MV-4-11 (cell line): ENCODE measurements at regions not wholly inside any gene's neighbourhood (a gene's known extent, or its start where the extent isn't known, plus 50 kb on each side); places are given as distances from the start of the nearest gene placed in this dataset.

ENCODE experiments used
- DNase-seq: peaks from one replicate; lab custom pipeline; 2025; lab: John Stamatoyannopoulos, UW

- no peak for DNase-seq
These were observed 514.1 kb downstream of the TENT5A start for GRCh38 chr6:81238390-81238789.

- no peak for DNase-seq
These were observed 515.3 kb downstream of the TENT5A start for GRCh38 chr6:81237226-81237625.

- no peak for DNase-seq
These were observed 517.0 kb downstream of the TENT5A start for GRCh38 chr6:81235512-81235911.

GRCh38 chr6:81233990-81234389, 518.5 kb downstream of the TENT5A start:
- no peak for DNase-seq

GRCh38 chr6:81228912-81229555, 523.4 kb downstream of the TENT5A start:
- no peak for DNase-seq

- no peak for DNase-seq
These were observed 525.5 kb downstream of the TENT5A start for GRCh38 chr6:81226957-81227356.

GRCh38 chr6:81216668-81217067, 535.8 kb downstream of the TENT5A start:
- DNase-seq, result no peak

- DNase-seq, result no peak
These were observed 537.4 kb downstream of the TENT5A start for GRCh38 chr6:81215092-81215432.

- DNase-seq, result no peak
These were observed 537.9 kb downstream of the TENT5A start for GRCh38 chr6:81214414-81215091.

- DNase-seq, result no peak
These were observed 547.8 kb downstream of the TENT5A start for GRCh38 chr6:81204731-81205130.

GRCh38 chr6:81194374-81194773, 558.1 kb downstream of the TENT5A start:
- DNase-seq, result no peak

- DNase-seq, result no peak
These were observed 580.3 kb downstream of the TENT5A start for GRCh38 chr6:81172056-81172740.

GRCh38 chr6:81169166-81169565, 583.3 kb downstream of the TENT5A start:
- DNase-seq, result no peak

- DNase-seq, result no peak
These were observed 585.7 kb downstream of the TENT5A start for GRCh38 chr6:81166770-81167169.

- DNase-seq, result no peak
These were observed 593.5 kb downstream of the TENT5A start for GRCh38 chr6:81158956-81159355.

- DNase-seq, result no peak
These were observed 603.7 kb downstream of the TENT5A start for GRCh38 chr6:81148751-81149150.

GRCh38 chr6:81145506-81145905, 607.0 kb downstream of the TENT5A start:
- no peak for DNase-seq

GRCh38 chr6:81144346-81144745, 608.1 kb downstream of the TENT5A start:
- no peak for DNase-seq

- DNase-seq, result no peak
These were observed 614.2 kb downstream of the TENT5A start for GRCh38 chr6:81138236-81138635.

GRCh38 chr6:81130969-81131368, 621.5 kb downstream of the TENT5A start:
- no peak for DNase-seq

GRCh38 chr6:81130061-81130460, 622.4 kb downstream of the TENT5A start:
- no peak for DNase-seq

- DNase-seq, result no peak
These were observed 623.8 kb downstream of the TENT5A start for GRCh38 chr6:81128671-81129070.

- no peak for DNase-seq
These were observed 626.3 kb downstream of the TENT5A start for GRCh38 chr6:81126150-81126549.
